ENCODE measurements at regions not wholly inside any gene's neighbourhood (a gene's known extent, or its start where the extent isn't known, plus 50 kb on each side); places are given as distances from the start of the nearest gene placed in this dataset.
"Not testable (repeated sequence)": the region's sequence is repeated elsewhere in the genome, so short reads cannot be mapped to it uniquely, and the experiment has no call there.

- H3K4me3 Mint-ChIP-seq, result no peak overlapping the region
- no peaks in the 10 kb centered on the region for H3K36me3 Mint-ChIP-seq
- H3K27ac Mint-ChIP-seq, result no peak overlapping the region
- H3K9me3 Mint-ChIP-seq, result peaks cover 13% of the 10 kb centered on the region
- TF ChIP-seq CTCF (conservative IDR thresholded peaks at IDR 0.05), result no peak
- no peaks in the 10 kb centered on the region for H3K27me3 Mint-ChIP-seq
- no peaks in the 10 kb centered on the region for H3K4me1 Mint-ChIP-seq (ENCODE audit: unreplicated experiment)
- DNase-seq (ENCODE audit: extremely low spot score, unreplicated experiment), result no peak
These were observed 87.9 kb upstream of the MSTN start for GRCh38 chr2:190150413-190150812.

GRCh38 chr2:190149908-190150307, 87.4 kb upstream of the MSTN start:
- TF ChIP-seq CTCF (conservative IDR thresholded peaks at IDR 0.05), result no peak
- H3K9me3 Mint-ChIP-seq, result peaks cover 13% of the 10 kb centered on the region
- no peaks in the 10 kb centered on the region for H3K36me3 Mint-ChIP-seq
- H3K27ac Mint-ChIP-seq, result no peak overlapping the region
- DNase-seq (ENCODE audit: extremely low spot score, unreplicated experiment), result no peak
- H3K27me3 Mint-ChIP-seq, result no peaks in the 10 kb centered on the region
- no peaks in the 10 kb centered on the region for H3K4me1 Mint-ChIP-seq (ENCODE audit: unreplicated experiment)
- no peak overlapping the region for H3K4me3 Mint-ChIP-seq

GRCh38 chr2:190149200-190149599, 86.7 kb upstream of the MSTN start:
- TF ChIP-seq CTCF (conservative IDR thresholded peaks at IDR 0.05), result no peak
- no peaks in the 10 kb centered on the region for H3K4me1 Mint-ChIP-seq (ENCODE audit: unreplicated experiment)
- no peaks in the 10 kb centered on the region for H3K36me3 Mint-ChIP-seq
- no peak for DNase-seq (ENCODE audit: extremely low spot score, unreplicated experiment)
- H3K9me3 Mint-ChIP-seq, result peaks cover 13% of the 10 kb centered on the region
- no peak overlapping the region for H3K4me3 Mint-ChIP-seq
- H3K27me3 Mint-ChIP-seq, result no peaks in the 10 kb centered on the region
- H3K27ac Mint-ChIP-seq, result no peak overlapping the region

- H3K9me3 Mint-ChIP-seq, result peaks cover 27% of the 10 kb centered on the region
- H3K36me3 Mint-ChIP-seq; H3K4me3 Mint-ChIP-seq; DNase-seq (ENCODE audit: extremely low spot score, unreplicated experiment); H3K27ac Mint-ChIP-seq; H3K4me1 Mint-ChIP-seq (ENCODE audit: unreplicated experiment); H3K27me3 Mint-ChIP-seq: not testable (repeated sequence)
These were observed 83.6 kb upstream of the MSTN start for GRCh38 chr2:190146109-190146508.

GRCh38 chr2:190140474-190140873, 77.9 kb upstream of the MSTN start:
- not testable (repeated sequence) for H3K4me3 Mint-ChIP-seq; H3K27ac Mint-ChIP-seq; DNase-seq (ENCODE audit: extremely low spot score, unreplicated experiment); H3K27me3 Mint-ChIP-seq; H3K36me3 Mint-ChIP-seq; H3K4me1 Mint-ChIP-seq (ENCODE audit: unreplicated experiment)
- H3K9me3 Mint-ChIP-seq, result peaks cover 25% of the 10 kb centered on the region

- DNase-seq (ENCODE audit: extremely low spot score, unreplicated experiment), result no peak
- H3K36me3 Mint-ChIP-seq, result peaks cover 4% of the 10 kb centered on the region
- no peaks in the 10 kb centered on the region for H3K27me3 Mint-ChIP-seq
- TF ChIP-seq CTCF (conservative IDR thresholded peaks at IDR 0.05), result no peak
- H3K9me3 Mint-ChIP-seq, result peaks cover 25% of the 10 kb centered on the region
- no peak overlapping the region for H3K27ac Mint-ChIP-seq
- H3K4me1 Mint-ChIP-seq (ENCODE audit: unreplicated experiment), result peaks cover 4% of the 10 kb centered on the region
- no peak overlapping the region for H3K4me3 Mint-ChIP-seq
These were observed 76.8 kb upstream of the MSTN start for GRCh38 chr2:190139371-190139770.

GRCh38 chr2:190138032-190138431, 75.5 kb upstream of the MSTN start:
- Mint-ChIP-seq H3K27me3 (no peaks in the 10 kb centered on the region), H3K27ac (no peak overlapping the region), H3K9me3 (peaks cover 25% of the 10 kb centered on the region), H3K36me3 (peaks cover 4% of the 10 kb centered on the region), H3K4me3 (no peak overlapping the region), H3K4me1 (ENCODE audit: unreplicated experiment) (peaks cover 4% of the 10 kb centered on the region)
- no peak for DNase-seq (ENCODE audit: extremely low spot score, unreplicated experiment)
- no peak for TF ChIP-seq CTCF (conservative IDR thresholded peaks at IDR 0.05)

All from type B pancreatic cell (in vitro differentiated cells).